Pancreas (tissue), 10 donors: ENCODE measurements at regions not wholly inside any gene's neighbourhood (a gene's known extent, or its start where the extent isn't known, plus 50 kb on each side); places are given as distances from the start of the nearest gene placed in this dataset.

Source experiments
- ATAC-seq, 4 donors: fragments of 200-7000 bp; cut with Tn5 transposase; one replicate each; pipeline versions ENCODE4 v1.8.0 to v1.9.1; 2020; ENCODE audit warnings: mild to moderate bottlenecking in 4 of 4, moderate library complexity in 4 of 4
- DNase-seq, 6 donors: peaks; one replicate each; pipeline ENCODE4 v3.0.0-alpha.2; 2020
- FAIRE-seq: peaks from 2 replicates; lab custom pipeline; 2012; peaks lifted over from hg19 to GRCh38; lab: Jason Lieb, UNC
- H3K27ac ChIP-seq, 4 donors: fragments of 200-600 bp; sonication (generic); 1 replicate in 3 of 4; 2 replicates in 1 of 4; pipeline versions ENCODE4 v1.5.0 to v1.8.0; 2020
- H3K27me3 ChIP-seq, 4 donors: fragments of 200-600 bp; one replicate each; pipeline ENCODE4 v1.8.0; 2021
- H3K36me3 ChIP-seq, 3 donors: fragments of 200-600 bp; sonication (generic) in 1 of 3; one replicate each; pipeline versions ENCODE4 v1.5.0 to v1.8.0; 2020 to 2021
- H3K4me1 ChIP-seq, 3 donors: fragments of 200-600 bp; one replicate each; pipeline ENCODE4 v1.8.0; 2021
- H3K4me3 ChIP-seq, 4 donors: fragments of 200-600 bp; sonication (generic) in 2 of 4; one replicate each; pipeline versions ENCODE4 v1.5.0 to v1.8.0; 2020 to 2021
- H3K9me3 ChIP-seq, 4 donors: fragments of 200-600 bp; one replicate each; pipeline ENCODE4 v1.8.0; 2021
- CTCF ChIP-seq, 4 donors: fragments of 200-600 bp; sonication (generic) in 3 of 4; IDR thresholded peaks; one replicate each; pipeline versions ENCODE4 v1.5.0 to v1.8.0; 2021; ENCODE audit warnings: antibody characterized with exemption in 4 of 4
- WGBS, 2 donors: extraction: QIAGEN DNeasy Blood & Tissue Kit; methylation state at CpG; one replicate each; pipeline ENCODE4 v1.1.7; 2013; 5-methylcytosine and 5-hydroxymethylcytosine counted together
- intact Hi-C, 3 donors: fragments of 100-400 bp; cut with DNase I; formaldehyde crosslinking; loops; one replicate each; pipeline versions ENCODE4 v1.11.1 to v1.14.2; 2022
- donor health status: healthy with polysubstance abuse.
- donor health status: DM: no; HTN: no; CAD: no; lungs with moderate emphysema.
- donor health status: DM: no; HTN: no; CAD: no.
- donor health status: control.
- donor health status: control.
- donor health status: Bipolar disorder and iron deficiency.
- donor health status: DM: yes; HTN: yes; CAD: no.
- donor health status: DM: no; HTN: no; CAD: no.
- donor health status: DM: no; HTN: no; CAD: no.
- donor health status: DM: yes; HTN: yes; CAD: no.

- H3K36me3 ChIP-seq: no peaks in the 10 kb centered on the region
- DNase-seq (no peak), ATAC-seq (no peak), FAIRE-seq (no peak)
- H3K27ac ChIP-seq: no peak overlapping the region
- intact Hi-C loops: no loop called here
- WGBS, 2 donors: 69 to 79% methylated on average over 1 of the region's 1 CpG
- no peaks in the 10 kb centered on the region for H3K9me3 ChIP-seq
- H3K4me3 ChIP-seq: no peak overlapping the region
- H3K4me1 ChIP-seq: no peaks in the 10 kb centered on the region
- no peaks in the 10 kb centered on the region for H3K27me3 ChIP-seq
- TF ChIP-seq CTCF (IDR thresholded peaks at IDR 0.05): no peak
Observed at GRCh38 chr2:16413947-16414346, 251.7 kb downstream of the CYRIA start.

- WGBS, 2 donors: 77 to 81% methylated on average over 5 of the region's 5 CpGs
- intact Hi-C loops: no loop called here
- ATAC-seq: peak in 1 of 4 donors; percentile 17
- Histone ChIP-seq H3K9me3 (no peaks in the 10 kb centered on the region), H3K4me1 (no peaks in the 10 kb centered on the region), H3K27me3 (no peaks in the 10 kb centered on the region), H3K27ac (no peak overlapping the region), H3K36me3 (no peaks in the 10 kb centered on the region), H3K4me3 (no peak overlapping the region)
- no peak for FAIRE-seq
- no peak for DNase-seq
- no peak for TF ChIP-seq CTCF (IDR thresholded peaks at IDR 0.05)
Observed at GRCh38 chr2:16413285-16413684, 252.3 kb downstream of the CYRIA start.

- no peaks in the 10 kb centered on the region for H3K9me3 ChIP-seq
- DNase-seq (no peak), ATAC-seq (no peak), FAIRE-seq (no peak)
- 82 to 87% methylated on average over 2 of the region's 2 CpGs for WGBS, 2 donors
- H3K4me1 ChIP-seq: no peaks in the 10 kb centered on the region
- H3K4me3 ChIP-seq: no peak overlapping the region
- intact Hi-C loops: no loop called here
- no peak overlapping the region for H3K27ac ChIP-seq
- no peaks in the 10 kb centered on the region for H3K27me3 ChIP-seq
- no peaks in the 10 kb centered on the region for H3K36me3 ChIP-seq
- TF ChIP-seq CTCF (IDR thresholded peaks at IDR 0.05): no peak
Observed at GRCh38 chr2:16412321-16413030, 253.2 kb downstream of the CYRIA start.

GRCh38 chr2:16411788-16412187, 253.8 kb downstream of the CYRIA start:
- no peak for FAIRE-seq
- Histone ChIP-seq H3K27me3 (no peaks in the 10 kb centered on the region), H3K4me3 (no peak overlapping the region), H3K27ac (no peak overlapping the region), H3K4me1 (no peaks in the 10 kb centered on the region), H3K9me3 (no peaks in the 10 kb centered on the region), H3K36me3 (no peaks in the 10 kb centered on the region)
- intact Hi-C loops: no loop called here
- 81 to 85% methylated on average over 3 of the region's 3 CpGs for WGBS, 2 donors
- no peak for DNase-seq
- no peak for ATAC-seq
- no peak for TF ChIP-seq CTCF (IDR thresholded peaks at IDR 0.05)

- no peak for TF ChIP-seq CTCF (IDR thresholded peaks at IDR 0.05)
- FAIRE-seq (no peak), DNase-seq (no peak), ATAC-seq (no peak)
- H3K4me1 ChIP-seq: no peaks in the 10 kb centered on the region
- 81 to 94% methylated on average over 3 of the region's 3 CpGs for WGBS, 2 donors
- no peaks in the 10 kb centered on the region for H3K9me3 ChIP-seq
- intact Hi-C loops: no loop called here
- no peaks in the 10 kb centered on the region for H3K27me3 ChIP-seq
- no peak overlapping the region for H3K4me3 ChIP-seq
- H3K27ac ChIP-seq: no peak overlapping the region
- H3K36me3 ChIP-seq: no peaks in the 10 kb centered on the region
Observed at GRCh38 chr2:16409849-16410248, 255.8 kb downstream of the CYRIA start.
